Mammary epithelial cell (primary cell): ENCODE measurements at regions not wholly inside any gene's neighbourhood (a gene's known extent, or its start where the extent isn't known, plus 50 kb on each side); places are given as distances from the start of the nearest gene placed in this dataset.

ENCODE experiments used
- CTCF ChIP-seq, 2 donors: IDR thresholded peaks in 1 of 2; conservative IDR thresholded peaks in 1 of 2; 2 replicates each; pipeline ENCODE4 v1.5.1; 2011 to 2012; ENCODE audit warnings: inconsistent platforms in 2 of 2, low read length in 2 of 2, mild to moderate bottlenecking in 2 of 2, control low read depth in 1 of 2, low read depth in 1 of 2; ENCODE audit not compliant: insufficient read depth in 1 of 2; ENCODE audit errors: extremely low read depth in 1 of 2
- EZH2 ChIP-seq: IDR thresholded peaks from 2 replicates; pipeline ENCODE4 v1.6.1; 2012; ENCODE audit warnings: low read length, inconsistent platforms, borderline replicate concordance

DNA sequence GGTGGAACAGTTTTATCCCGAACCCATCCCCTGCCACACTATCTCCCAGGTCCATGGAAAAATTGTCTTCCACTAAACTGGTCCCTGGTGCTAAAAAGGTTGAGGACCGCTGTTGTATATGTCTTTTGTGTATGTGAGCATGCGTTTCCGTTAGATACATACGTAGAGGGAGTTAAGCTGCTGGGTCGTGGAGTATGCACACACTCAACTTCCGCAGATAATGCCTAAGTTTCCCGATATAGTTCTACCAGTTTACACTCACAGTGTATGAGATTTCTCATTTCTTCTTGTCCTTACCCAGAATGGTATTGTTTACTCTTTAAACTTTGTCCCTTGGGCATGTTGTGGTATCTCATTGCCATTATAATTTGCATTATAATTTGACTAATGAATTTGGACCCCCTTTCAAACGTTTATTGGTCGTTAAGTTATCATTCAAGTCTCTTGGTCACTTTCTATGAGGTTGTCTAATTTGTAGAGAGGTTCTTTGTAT, 50.5 kb upstream of the SCAF8 start:
- TF ChIP-seq EZH2 (no peak), CTCF (conservative IDR thresholded peaks at IDR 0.05 in 1 of 2, IDR thresholded peaks at IDR 0.05 in 1 of 2; ENCODE audit: extremely low read depth in 1 of 2, insufficient read depth in 1 of 2, low read depth in 1 of 2, low read length in 2 of 2) (no peak)
